HEK293T (cell line): ENCODE measurements at regions not wholly inside any gene's neighbourhood (a gene's known extent, or its start where the extent isn't known, plus 50 kb on each side); places are given as distances from the start of the nearest gene placed in this dataset.

Experiments
- BHLHE40 ChIP-seq: fragments of 450-650 bp; IDR thresholded peaks from 2 replicates; pipeline ENCODE4 v1.6.1; 2016; ENCODE audit warnings: mild to moderate bottlenecking, moderate library complexity, borderline replicate concordance
- FOXA1 ChIP-seq: fragments of 450-650 bp; IDR thresholded peaks from 2 replicates; pipeline ENCODE4 v1.6.1; 2016; ENCODE audit warnings: mild to moderate bottlenecking
- L3MBTL2 ChIP-seq: fragments of 450-650 bp; conservative IDR thresholded peaks from 2 replicates; pipeline ENCODE4 v1.6.1; 2016; ENCODE audit warnings: mild to moderate bottlenecking
- SP1 ChIP-seq: fragments of 450-650 bp; IDR thresholded peaks from 2 replicates; pipeline ENCODE4 v1.6.1; 2017
- TARDBP ChIP-seq: fragments of 450-650 bp; IDR thresholded peaks from 2 replicates; pipeline ENCODE4 v1.6.1; 2016

DNA sequence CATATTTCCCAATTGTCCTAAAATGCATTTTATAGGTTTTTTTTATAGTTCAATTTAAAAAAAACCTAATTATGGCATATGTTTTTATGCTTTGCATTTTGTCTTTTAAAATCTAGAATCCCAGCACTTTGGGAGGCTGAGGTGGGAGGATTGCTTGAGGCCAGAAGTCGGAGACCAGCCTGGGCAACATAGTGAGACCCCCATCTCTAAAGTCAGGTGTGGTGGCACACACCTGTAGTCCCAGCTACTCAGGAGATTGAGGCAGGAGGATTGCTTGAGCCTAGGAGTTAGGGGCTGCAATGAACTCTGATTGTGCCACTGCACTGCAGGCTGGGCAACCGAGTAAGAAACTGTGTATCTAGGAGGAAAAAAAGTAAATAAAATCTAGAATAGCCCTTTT, 137.2 kb upstream of the POU3F1 start:
- TF ChIP-seq TARDBP (no peak), SP1 (no peak), L3MBTL2 (no peak), BHLHE40 (no peak), FOXA1 (no peak)
